ENCODE measurements at regions not wholly inside any gene's neighbourhood (a gene's known extent, or its start where the extent isn't known, plus 50 kb on each side); places are given as distances from the start of the nearest gene placed in this dataset.
"Not testable (repeated sequence)": the region's sequence is repeated elsewhere in the genome, so short reads cannot be mapped to it uniquely, and the experiment has no call there.

- DNase-seq = no peak
These were observed 742.5 kb downstream of the TBC1D22A start for GRCh38 chr22:47504962-47505361.

GRCh38 chr22:47498969-47499495 lies 736.6 kb downstream of the TBC1D22A start:
- no peak for DNase-seq

- DNase-seq = no peak
These were observed 735.2 kb downstream of the TBC1D22A start for GRCh38 chr22:47497666-47498065.

- no peak for DNase-seq
These were observed 732.7 kb downstream of the TBC1D22A start for GRCh38 chr22:47495110-47495509.

DNA sequence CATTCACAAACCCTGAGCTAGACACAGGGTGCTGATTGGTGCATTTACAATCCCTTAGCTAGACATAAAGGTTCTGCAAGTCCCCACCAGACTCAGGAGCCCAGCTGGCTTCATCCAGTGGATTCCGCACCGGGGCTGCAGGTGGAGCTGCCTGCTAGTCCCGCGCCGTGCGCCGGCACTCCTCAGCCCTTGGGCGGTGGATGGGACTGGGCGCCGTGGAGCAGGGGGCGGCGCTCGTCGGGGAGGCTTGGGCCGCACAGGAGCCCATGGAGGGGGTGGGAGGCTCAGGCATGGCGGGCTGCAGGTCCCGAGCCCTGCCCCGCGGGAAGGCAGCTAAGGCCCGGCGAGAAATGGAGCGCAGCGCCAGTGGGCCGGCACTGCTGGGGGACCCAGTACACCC lies 725.7 kb downstream of the TBC1D22A start:
- not testable (repeated sequence) for DNase-seq

DNA sequence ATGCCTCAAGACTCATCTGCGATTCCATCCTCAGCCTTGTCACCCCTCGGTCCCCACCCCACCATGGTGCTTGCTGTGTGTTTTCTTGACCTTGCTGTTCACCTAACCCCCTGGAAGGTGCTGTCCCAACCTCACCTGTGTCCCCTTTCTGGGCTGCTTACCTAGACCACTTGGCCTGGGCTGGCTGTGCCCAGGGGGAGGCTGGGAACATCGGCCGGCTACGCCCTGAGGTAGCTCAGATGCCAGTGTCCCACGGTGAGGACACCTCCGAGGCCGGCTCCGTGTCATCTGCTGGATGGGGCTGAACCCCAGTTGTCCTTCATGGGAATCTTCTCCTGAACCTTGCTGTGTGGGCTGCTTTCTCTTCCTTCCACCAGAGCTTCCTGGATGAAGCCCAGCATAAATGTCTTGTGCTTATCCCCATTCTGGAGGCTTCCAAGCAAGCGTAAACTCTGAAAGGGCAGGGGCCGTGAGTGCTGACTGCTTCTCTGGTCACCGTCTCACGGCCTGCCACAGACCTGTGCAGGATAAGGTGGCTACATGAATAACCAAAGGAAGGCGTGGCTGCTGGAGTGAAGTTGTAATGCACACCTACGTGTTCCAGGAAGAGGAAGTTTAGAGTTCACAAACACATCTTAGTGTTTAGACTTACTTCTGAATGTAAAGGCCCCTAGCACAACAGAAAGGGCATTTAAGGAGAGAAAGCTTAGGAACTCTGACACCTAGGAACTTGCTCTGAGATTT lies 724.3 kb downstream of the TBC1D22A start:
- DNase-seq = no peak

- DNase-seq = no peak
These were observed 722.6 kb downstream of the TBC1D22A start for GRCh38 chr22:47484960-47485569.

DNA sequence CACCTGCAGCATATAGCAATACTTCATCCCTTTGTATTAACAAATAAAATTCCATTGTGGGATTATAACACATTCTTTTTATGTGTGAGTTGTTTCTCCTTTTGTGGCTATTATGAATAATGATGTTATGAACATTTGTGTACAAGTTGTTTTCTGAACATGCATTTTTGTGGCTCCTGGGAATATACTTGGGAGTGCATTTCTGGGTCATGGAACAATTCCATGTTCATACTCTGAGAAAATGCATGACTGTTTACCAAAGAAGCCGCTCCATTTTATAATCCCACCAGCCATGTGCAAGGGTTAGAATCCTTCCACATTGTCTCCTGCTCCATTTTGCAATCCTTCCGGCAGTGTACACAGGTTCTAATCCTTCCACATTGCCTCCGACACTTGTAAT lies 713.8 kb downstream of the TBC1D22A start:
- no peak for DNase-seq

DNA sequence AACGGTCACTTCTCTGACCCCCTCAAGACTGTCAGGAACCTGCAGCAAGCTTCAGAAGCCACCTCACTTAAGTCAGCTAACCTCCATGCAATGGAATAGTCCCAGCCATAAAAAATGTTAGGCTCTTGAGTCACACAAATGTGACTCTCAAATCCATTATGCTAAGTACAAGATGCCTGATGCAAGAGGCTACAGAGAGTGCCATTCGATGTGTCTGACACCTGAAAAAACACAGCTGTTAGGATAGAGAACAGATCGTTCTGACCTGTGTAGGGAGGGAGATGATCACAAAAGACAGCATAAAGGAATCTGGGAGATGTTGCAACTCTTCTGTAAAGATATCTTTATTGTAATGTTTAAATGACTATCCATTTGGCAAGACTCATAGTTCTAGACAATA lies 712.4 kb downstream of the TBC1D22A start:
- no peak for DNase-seq

DNA sequence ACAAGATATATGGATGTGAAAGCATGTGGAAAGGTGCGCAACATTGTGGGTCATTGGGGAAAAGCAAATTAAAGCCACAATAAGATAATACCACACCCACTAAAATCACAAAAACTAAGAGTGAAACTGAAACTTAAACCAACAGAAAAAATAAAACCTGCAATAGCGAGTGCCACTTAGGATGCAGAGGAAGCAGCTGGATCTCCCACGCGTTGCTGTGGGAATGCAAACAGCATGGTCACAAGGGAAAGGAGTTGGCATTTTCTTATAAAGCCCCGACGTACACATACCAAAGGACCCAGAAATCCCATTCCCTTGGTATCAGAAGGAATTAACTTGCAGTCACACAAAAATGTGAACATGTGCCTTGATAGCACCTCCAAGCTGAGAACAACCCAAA lies 712.0 kb downstream of the TBC1D22A start:
- no peak for DNase-seq

GRCh38 chr22:47472636-47473035 lies 710.2 kb downstream of the TBC1D22A start:
- no peak for DNase-seq

DNA sequence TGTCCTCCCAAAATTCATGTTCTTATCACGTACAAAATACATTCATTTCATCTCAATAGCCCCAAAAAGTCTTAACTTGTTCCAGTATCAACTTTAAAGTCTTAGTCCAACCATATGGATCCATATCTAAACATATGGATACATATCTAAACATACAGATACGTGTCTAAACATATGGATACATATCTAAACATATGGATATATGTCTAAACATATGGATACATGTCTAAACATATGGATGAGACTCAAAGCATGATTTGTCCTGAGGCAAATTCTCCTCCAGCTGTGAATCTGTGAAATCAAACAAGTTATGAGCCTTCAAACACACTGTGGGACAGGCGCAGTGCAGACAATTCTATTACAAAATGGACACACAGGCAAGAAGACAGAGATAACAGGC lies 709.0 kb downstream of the TBC1D22A start:
- DNase-seq = no peak

DNA sequence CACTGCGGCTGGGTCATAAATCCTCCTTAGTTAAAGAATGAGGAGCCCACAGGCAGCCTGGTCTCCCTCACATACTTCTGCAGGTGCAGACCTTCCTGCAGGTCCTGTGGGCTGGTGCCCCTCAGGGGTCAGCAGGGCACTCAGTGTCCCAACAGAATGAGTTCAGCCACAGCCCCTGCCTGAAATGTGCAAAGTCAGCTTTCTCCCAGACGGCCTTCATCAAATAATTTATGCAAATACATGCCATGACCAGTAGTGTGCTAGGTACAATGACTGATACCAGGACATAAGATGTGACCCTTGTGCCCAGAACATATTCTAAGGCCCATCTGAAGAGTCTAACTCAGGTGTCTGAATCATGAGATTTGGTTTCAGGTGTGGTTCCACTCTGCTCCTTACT lies 703.4 kb downstream of the TBC1D22A start:
- no peak for DNase-seq

DNA sequence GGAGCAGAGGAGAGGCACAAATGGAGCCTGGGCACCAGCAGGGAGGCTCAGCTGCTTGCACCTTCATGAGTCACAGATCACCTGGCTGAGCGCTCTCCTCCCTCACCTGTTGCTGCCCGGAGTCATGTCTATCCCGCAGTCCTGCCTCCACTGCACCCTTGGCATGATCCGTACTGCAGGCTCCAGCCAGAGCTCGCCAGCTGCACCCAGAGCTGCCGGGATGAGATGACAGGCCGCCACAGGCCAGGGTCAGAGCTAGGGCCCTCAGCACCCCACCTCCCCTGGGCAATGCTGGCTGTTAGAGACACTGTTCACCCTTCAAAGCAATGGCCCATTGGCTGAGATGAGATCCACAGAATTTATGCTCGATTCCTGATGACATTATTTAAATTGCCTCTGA lies 702.8 kb downstream of the TBC1D22A start:
- DNase-seq = no peak

DNA sequence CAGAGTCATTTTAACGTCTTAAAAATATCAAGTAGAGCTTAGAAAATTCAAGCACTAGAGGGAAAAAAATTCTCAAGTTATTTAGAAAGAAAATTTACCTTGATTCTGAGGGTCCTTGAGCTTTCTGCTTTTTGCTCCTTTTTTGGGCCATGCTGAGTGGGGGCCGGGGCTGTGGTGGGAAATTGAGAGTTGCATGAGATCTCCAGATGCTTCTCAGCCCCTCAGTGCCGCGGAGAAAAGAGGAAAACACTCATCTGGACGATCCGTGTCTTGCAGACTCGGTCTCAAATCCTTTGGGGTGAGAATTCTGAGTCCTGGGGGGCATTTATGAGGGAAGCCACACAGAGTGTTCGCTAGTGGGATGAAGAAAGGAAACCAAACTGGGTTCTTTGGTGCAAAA lies 700.8 kb downstream of the TBC1D22A start:
- DNase-seq = no peak

GRCh38 chr22:47460861-47461260 lies 698.4 kb downstream of the TBC1D22A start:
- DNase-seq = no peak

DNA sequence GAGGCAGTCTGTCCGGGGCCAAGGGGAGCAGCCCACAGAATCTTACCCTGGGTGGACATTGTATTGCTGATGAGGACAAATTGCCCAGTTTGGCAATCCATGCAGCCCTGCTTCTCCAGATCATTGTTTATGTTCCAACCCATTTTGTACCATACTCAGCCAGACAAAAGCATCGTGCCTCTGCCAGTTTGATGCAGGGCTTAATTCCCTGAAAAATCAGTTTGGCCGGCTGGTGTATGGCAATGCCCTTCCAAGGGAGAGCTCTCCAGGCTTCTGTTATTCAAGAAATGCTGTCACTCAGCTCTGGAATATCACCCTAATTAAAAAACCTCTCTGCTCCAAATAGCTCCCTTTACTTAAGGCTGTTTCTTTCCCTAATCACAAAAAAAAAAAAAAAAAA lies 697.7 kb downstream of the TBC1D22A start:
- DNase-seq = no peak

DNA sequence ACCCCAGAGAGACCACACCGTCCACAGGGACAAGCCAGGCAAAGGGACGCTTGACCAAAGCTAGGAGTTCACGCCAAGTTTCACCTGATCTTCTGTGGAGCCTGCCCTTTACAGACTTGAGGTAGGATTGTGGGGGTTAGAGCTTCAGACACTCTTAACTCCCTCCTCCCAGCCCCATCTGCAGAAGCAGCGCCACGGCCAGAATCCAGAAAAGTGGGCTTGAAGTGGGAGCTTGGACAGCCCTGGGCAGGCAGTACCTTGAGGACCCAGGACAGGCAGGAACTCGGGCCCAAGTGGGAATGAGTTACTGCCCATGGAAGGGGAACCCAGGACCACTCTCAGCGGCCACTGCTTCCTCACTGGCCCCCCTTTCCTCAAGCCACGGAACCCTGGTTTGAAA lies 695.9 kb downstream of the TBC1D22A start:
- no peak for DNase-seq

GRCh38 chr22:47457509-47458300 lies 695.3 kb downstream of the TBC1D22A start:
- no peak for DNase-seq

DNA sequence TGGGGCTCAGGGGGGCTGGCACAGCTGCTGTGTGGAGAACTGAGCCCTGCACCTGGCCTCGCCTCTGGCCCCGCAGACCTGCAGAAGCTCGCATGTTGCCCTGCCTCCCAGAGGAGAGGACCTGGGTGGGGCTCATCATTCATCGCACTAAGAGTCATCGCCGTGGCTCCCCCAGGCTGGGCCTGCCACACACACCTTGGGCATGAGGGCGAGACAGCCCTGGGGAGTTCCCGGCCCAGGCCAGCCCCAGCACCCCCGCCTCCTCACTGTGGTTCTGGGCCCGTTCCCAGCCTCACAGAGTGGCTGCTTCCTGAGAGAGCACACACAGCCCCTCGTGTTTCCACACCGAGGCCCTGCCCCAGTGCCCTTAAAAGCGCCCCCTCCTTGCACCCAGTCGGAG lies 694.6 kb downstream of the TBC1D22A start:
- DNase-seq = no peak

- DNase-seq = no peak
These were observed 693.6 kb downstream of the TBC1D22A start for GRCh38 chr22:47456031-47456430.

DNA sequence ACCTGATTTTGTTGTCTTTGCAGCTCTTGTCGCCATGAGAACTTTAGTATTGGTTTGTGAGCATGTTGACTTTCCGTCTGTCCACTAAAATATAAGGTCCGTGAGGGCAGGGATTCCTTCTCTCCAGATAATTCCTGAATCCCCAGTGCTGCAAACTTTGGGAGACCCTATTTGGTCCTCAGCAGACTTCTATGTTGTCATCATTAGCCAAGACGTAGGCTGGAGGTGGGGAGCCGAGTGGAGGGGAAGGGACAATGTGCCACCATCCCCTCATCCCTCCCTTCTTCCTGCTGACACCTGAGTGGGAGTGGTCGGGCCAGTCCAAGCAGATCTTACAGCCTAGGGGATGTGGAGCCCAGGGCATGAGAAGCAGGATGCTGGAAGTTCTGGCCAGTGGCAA lies 690.6 kb downstream of the TBC1D22A start:
- no peak for DNase-seq

GRCh38 chr22:47452184-47452583 lies 689.7 kb downstream of the TBC1D22A start:
- no peak for DNase-seq

All from NCI-H1417 treated with DMSO at 0.1 percent for 48 hours (cell line).